Mammary epithelial cell (primary cell): ENCODE measurements at regions not wholly inside any gene's neighbourhood (a gene's known extent, or its start where the extent isn't known, plus 50 kb on each side); places are given as distances from the start of the nearest gene placed in this dataset.

Experiments used
- EZH2 ChIP-seq: IDR thresholded peaks from 2 replicates; pipeline ENCODE4 v1.6.1; 2012; ENCODE audit warnings: low read length, inconsistent platforms, borderline replicate concordance
- TF ChIP-seq, protein P1 (sequence below), 2 donors: IDR thresholded peaks in 1 of 2; conservative IDR thresholded peaks in 1 of 2; 2 replicates each; pipeline ENCODE4 v1.5.1; 2011 to 2012; ENCODE audit warnings: inconsistent platforms in 2 of 2, low read length in 2 of 2, mild to moderate bottlenecking in 2 of 2, control low read depth in 1 of 2, low read depth in 1 of 2; ENCODE audit not compliant: insufficient read depth in 1 of 2; ENCODE audit errors: extremely low read depth in 1 of 2

DNA sequence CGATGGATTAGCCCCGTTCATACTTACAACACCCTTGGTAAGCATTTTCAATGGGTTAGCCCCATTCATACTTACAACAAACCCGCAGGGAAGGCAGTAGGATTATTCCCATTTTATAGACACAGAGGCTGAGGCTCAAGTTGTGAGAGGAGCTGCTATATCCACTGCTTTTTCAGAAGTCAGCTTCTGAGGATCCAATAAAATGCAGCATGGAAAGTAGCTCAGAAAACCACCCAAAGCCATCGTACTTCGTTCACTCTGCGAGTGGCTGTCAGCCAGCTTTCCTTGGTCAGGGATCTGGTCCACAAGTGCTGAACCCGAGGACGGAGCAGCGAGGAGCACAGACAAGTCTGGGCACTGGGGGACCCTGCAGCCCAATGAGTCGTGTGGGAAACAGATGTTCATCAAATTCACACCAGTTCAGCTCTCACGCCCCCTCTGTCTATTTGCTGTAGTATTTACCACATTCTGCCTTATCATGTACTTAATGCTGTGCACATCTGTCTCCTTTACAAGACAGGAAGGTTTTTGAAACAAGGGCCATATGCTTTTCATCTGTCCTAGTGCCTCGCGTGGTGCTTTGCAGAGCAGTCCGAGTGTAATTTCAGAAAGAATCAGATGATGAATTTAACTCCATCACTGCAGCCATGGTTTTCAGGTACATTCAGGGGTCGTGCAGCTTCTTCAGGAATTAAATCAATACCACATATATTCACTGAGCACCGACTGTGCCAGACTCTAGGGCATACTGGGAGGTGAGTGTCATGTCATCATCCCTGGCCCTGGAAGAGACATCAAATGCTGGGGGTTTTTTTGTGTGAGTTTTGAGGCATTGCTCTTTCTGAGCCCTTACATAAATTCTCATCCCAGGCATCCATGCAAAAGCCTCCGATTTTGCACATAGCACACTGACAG is 256.9 kb downstream of the CDH26 start:
- TF ChIP-seq, protein P1, sequence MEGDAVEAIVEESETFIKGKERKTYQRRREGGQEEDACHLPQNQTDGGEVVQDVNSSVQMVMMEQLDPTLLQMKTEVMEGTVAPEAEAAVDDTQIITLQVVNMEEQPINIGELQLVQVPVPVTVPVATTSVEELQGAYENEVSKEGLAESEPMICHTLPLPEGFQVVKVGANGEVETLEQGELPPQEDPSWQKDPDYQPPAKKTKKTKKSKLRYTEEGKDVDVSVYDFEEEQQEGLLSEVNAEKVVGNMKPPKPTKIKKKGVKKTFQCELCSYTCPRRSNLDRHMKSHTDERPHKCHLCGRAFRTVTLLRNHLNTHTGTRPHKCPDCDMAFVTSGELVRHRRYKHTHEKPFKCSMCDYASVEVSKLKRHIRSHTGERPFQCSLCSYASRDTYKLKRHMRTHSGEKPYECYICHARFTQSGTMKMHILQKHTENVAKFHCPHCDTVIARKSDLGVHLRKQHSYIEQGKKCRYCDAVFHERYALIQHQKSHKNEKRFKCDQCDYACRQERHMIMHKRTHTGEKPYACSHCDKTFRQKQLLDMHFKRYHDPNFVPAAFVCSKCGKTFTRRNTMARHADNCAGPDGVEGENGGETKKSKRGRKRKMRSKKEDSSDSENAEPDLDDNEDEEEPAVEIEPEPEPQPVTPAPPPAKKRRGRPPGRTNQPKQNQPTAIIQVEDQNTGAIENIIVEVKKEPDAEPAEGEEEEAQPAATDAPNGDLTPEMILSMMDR (conservative IDR thresholded peaks at IDR 0.05 in 1 of 2, IDR thresholded peaks at IDR 0.05 in 1 of 2; ENCODE audit: extremely low read depth in 1 of 2, insufficient read depth in 1 of 2, low read depth in 1 of 2, low read length in 2 of 2) = no peak
- TF ChIP-seq EZH2 = no peak
